H1 (cell line): ENCODE measurements at regions not wholly inside any gene's neighbourhood (a gene's known extent, or its start where the extent isn't known, plus 50 kb on each side); places are given as distances from the start of the nearest gene placed in this dataset.

Experiments used
- CTCF ChIA-PET: fragments of 300-600 bp; sonication (Branson Sonifier 250); formaldehyde crosslinking; loops from one replicate; lab custom pipeline; 2021; ENCODE audit not compliant: partially characterized antibody; lab: Charles Lee
- POLR2A ChIA-PET: fragments of 300-600 bp; sonication (Branson Sonifier 250); formaldehyde crosslinking; loops from one replicate; lab custom pipeline; 2021; ENCODE audit warnings: inconsistent platforms; ENCODE audit not compliant: partially characterized antibody; lab: Charles Lee
- DNase-seq, 2 experiments: peaks; one replicate each; pipeline versions ENCODE4 v3.0.0 to v3.0.0-alpha.2; 2010 to 2022; ENCODE audit warnings: low spot score in 2 of 2, low read depth in 1 of 2, mixed read lengths in 1 of 2
- FAIRE-seq: peaks from 2 replicates; lab custom pipeline; 2011; peaks lifted over from hg19 to GRCh38; lab: Jason Lieb, UNC
- H2AFZ ChIP-seq: 2 replicates; pipeline ENCODE4 v1.8.1; 2012; ENCODE audit warnings: low read length, inconsistent platforms
- H2AK5ac ChIP-seq: 2 replicates; pipeline ENCODE4 v1.6.1; 2013; ENCODE audit warnings: low read depth, low read length
- H2BK120ac ChIP-seq: replicated peaks from 2 replicates; pipeline ENCODE3; 2013; ENCODE audit warnings: low read depth, low read length, inconsistent platforms
- H2BK12ac ChIP-seq: 2 replicates; pipeline ENCODE4 v1.6.1; 2013; ENCODE audit warnings: low read depth, low read length
- H2BK15ac ChIP-seq: 2 replicates; pipeline ENCODE4 v1.6.1; 2013; ENCODE audit warnings: low read length
- H2BK20ac ChIP-seq: 2 replicates; pipeline ENCODE4 v1.6.1; 2013; ENCODE audit warnings: low read length
- H2BK5ac ChIP-seq: 2 replicates; pipeline ENCODE4 v1.6.1; 2013; ENCODE audit warnings: low read depth, low read length
- H3K14ac ChIP-seq: 2 replicates; pipeline ENCODE4 v1.6.1; 2013; ENCODE audit warnings: inconsistent platforms; ENCODE audit not compliant: insufficient read length
- H3K18ac ChIP-seq: 2 replicates; pipeline ENCODE4 v1.6.1; 2013; ENCODE audit warnings: low read length; ENCODE audit errors: extremely low read depth
- H3K23ac ChIP-seq: 2 replicates; pipeline ENCODE4 v1.6.1; 2013; ENCODE audit warnings: inconsistent platforms; ENCODE audit not compliant: insufficient read length
- H3K23me2 ChIP-seq: 2 replicates; pipeline ENCODE4 v1.6.1; 2013; ENCODE audit warnings: low read depth, low read length
- H3K27ac ChIP-seq: 2 replicates; pipeline ENCODE4 v1.6.1; 2011; ENCODE audit warnings: low read depth, low read length, inconsistent platforms
- H3K27me3 ChIP-seq, 4 experiments: replicated peaks in 1 of 4; 1 replicate in 1 of 4; 2 replicates in 3 of 4; pipeline versions ENCODE4 v1.6.1 to v1.8.1; 2011 to 2013; ENCODE audit warnings: low read length in 3 of 4, mild to moderate bottlenecking in 3 of 4, inconsistent platforms in 2 of 4, mixed read lengths in 2 of 4, moderate library complexity in 1 of 4; ENCODE audit not compliant: control insufficient read depth in 3 of 4, insufficient read depth in 3 of 4; ENCODE audit errors: extremely low read depth in 1 of 4
- H3K36me3 ChIP-seq, 4 experiments: 2 replicates each; pipeline versions ENCODE4 v1.6.1 to v1.8.1; 2011 to 2013; ENCODE audit warnings: mild to moderate bottlenecking in 4 of 4, low read length in 3 of 4, moderate library complexity in 2 of 4, control low read depth in 1 of 4, inconsistent platforms in 1 of 4; ENCODE audit not compliant: insufficient read depth in 4 of 4, control insufficient read depth in 2 of 4
- H3K4ac ChIP-seq: replicated peaks from 2 replicates; pipeline ENCODE3; 2013; ENCODE audit warnings: low read length, low read depth, mixed read lengths, inconsistent platforms; ENCODE audit not compliant: insufficient read length
- H3K4me1 ChIP-seq, 4 experiments: replicated peaks in 1 of 4; 1 replicate in 1 of 4; 2 replicates in 3 of 4; pipeline versions ENCODE4 v1.6.1 to v1.8.1; 2011 to 2013; ENCODE audit warnings: low read length in 3 of 4, inconsistent platforms in 2 of 4, mixed read lengths in 1 of 4; ENCODE audit not compliant: insufficient read depth in 4 of 4, control insufficient read depth in 3 of 4
- H3K4me2 ChIP-seq, 2 experiments: 2 replicates each; pipeline versions ENCODE4 v1.6.1 to v1.8.1; 2011 to 2013; ENCODE audit warnings: low read depth in 2 of 2, low read length in 2 of 2, control low read depth in 1 of 2, inconsistent platforms in 1 of 2, mild to moderate bottlenecking in 1 of 2; ENCODE audit not compliant: insufficient read depth in 1 of 2
- H3K4me3 ChIP-seq, 4 experiments: fragments of 200-600, 300-600 bp in 1 of 4; sonication (generic), shearing (Covaris generic), sonication (Bioruptor Twin) in 1 of 4; 2 replicates each; pipeline versions ENCODE4 v1.5.1 to v1.8.1; 2011 to 2016; ENCODE audit warnings: low read length in 4 of 4, low read depth in 3 of 4, control low read depth in 2 of 4, inconsistent platforms in 2 of 4, mild to moderate bottlenecking in 2 of 4, mixed read lengths in 1 of 4, moderate library complexity in 1 of 4; ENCODE audit not compliant: insufficient read depth in 2 of 4; ENCODE audit errors: extremely low read depth in 1 of 4
- H3K56ac ChIP-seq: replicated peaks from 2 replicates; pipeline ENCODE3; 2013; ENCODE audit warnings: low read depth, mild to moderate bottlenecking, mixed read lengths, low read length, inconsistent platforms; ENCODE audit not compliant: insufficient read length
- H3K79me1 ChIP-seq: 2 replicates; pipeline ENCODE4 v1.6.1; 2013; ENCODE audit warnings: low read depth, low read length, control low read depth
- H3K79me2 ChIP-seq, 2 experiments: 2 replicates each; pipeline versions ENCODE4 v1.6.1 to v1.8.1; 2012 to 2013; ENCODE audit warnings: low read length in 2 of 2, mild to moderate bottlenecking in 2 of 2, inconsistent platforms in 1 of 2; ENCODE audit not compliant: insufficient read depth in 2 of 2, control insufficient read depth in 1 of 2
- H3K9ac ChIP-seq, 4 experiments: replicated peaks in 1 of 4; 1 replicate in 1 of 4; 2 replicates in 3 of 4; pipeline versions ENCODE4 v1.6.1 to v1.8.1; 2011 to 2013; ENCODE audit warnings: low read depth in 3 of 4, low read length in 3 of 4, control low read depth in 2 of 4, mild to moderate bottlenecking in 2 of 4, moderate library complexity in 2 of 4, inconsistent platforms in 1 of 4; ENCODE audit errors: extremely low read depth in 1 of 4
- H3K9me3 ChIP-seq, 2 experiments: 2 replicates each; pipeline versions ENCODE4 v1.6.1 to v1.8.1; 2012 to 2013; ENCODE audit warnings: mild to moderate bottlenecking in 2 of 2, moderate library complexity in 2 of 2, control low read depth in 1 of 2, inconsistent platforms in 1 of 2, low read depth in 1 of 2, low read length in 1 of 2, mixed read lengths in 1 of 2; ENCODE audit not compliant: insufficient read depth in 2 of 2
- H4K20me1 ChIP-seq, 2 experiments: replicated peaks in 1 of 2; 2 replicates each; pipeline versions ENCODE3 to v1.8.1; 2011 to 2013; ENCODE audit warnings: inconsistent platforms in 2 of 2, low read length in 2 of 2, mild to moderate bottlenecking in 1 of 2; ENCODE audit not compliant: insufficient read depth in 2 of 2, control insufficient read depth in 1 of 2
- H4K5ac ChIP-seq: 2 replicates; pipeline ENCODE4 v1.6.1; 2013; ENCODE audit warnings: low read length, low read depth, mixed read lengths, inconsistent platforms; ENCODE audit not compliant: insufficient read length
- H4K8ac ChIP-seq: 2 replicates; pipeline ENCODE4 v1.8.0; 2013; ENCODE audit warnings: mild to moderate bottlenecking, moderate library complexity, low read length, inconsistent platforms; ENCODE audit not compliant: insufficient read depth; ENCODE audit errors: extremely low read depth
- H4K91ac ChIP-seq: replicated peaks from 2 replicates; pipeline ENCODE3; 2013; ENCODE audit warnings: low read length, mixed read lengths, inconsistent platforms; ENCODE audit not compliant: insufficient read length
- MAX ChIP-seq: IDR thresholded peaks from 2 replicates; pipeline ENCODE4 v1.6.1; 2012; ENCODE audit warnings: inconsistent platforms
- RAD21 ChIP-seq, 2 experiments: IDR thresholded peaks in 1 of 2; conservative IDR thresholded peaks in 1 of 2; 2 replicates each; pipeline ENCODE4 v1.6.1; 2011; ENCODE audit warnings: low read depth in 2 of 2, low read length in 2 of 2, improper control_type of control experiment in 1 of 2, inconsistent platforms in 1 of 2, mild to moderate bottlenecking in 1 of 2, moderate library complexity in 1 of 2
- SAP30 ChIP-seq: fragments of 300-600 bp; sonication (generic); IDR thresholded peaks from 2 replicates; pipeline ENCODE4 v1.7.1; 2012; ENCODE audit warnings: low read length, moderate library complexity, mild to moderate bottlenecking, inconsistent platforms; ENCODE audit not compliant: insufficient read depth, insufficient replicate concordance
- WGBS, 2 experiments: shearing (Covaris generic) in 1 of 2; methylation state at CpG; one replicate each; pipeline versions ENCODE4 v1.1.6 to v1.1.7; 2013 to 2015; ENCODE audit warnings: low lambda C conversion rate in 2 of 2, mixed read lengths in 2 of 2, inconsistent platforms in 1 of 2, low coverage in 1 of 2, missing lambda C conversion rate in 1 of 2; ENCODE audit not compliant: insufficient replicate concordance in 2 of 2, insufficient coverage in 1 of 2, insufficient read length in 1 of 2; ENCODE audit errors: extremely low coverage in 1 of 2, missing lambda C conversion rate in 1 of 2; 5-methylcytosine and 5-hydroxymethylcytosine counted together

- TF ChIP-seq MAX = no peak
- TF ChIP-seq RAD21 (IDR thresholded peaks at IDR 0.05 in 1 of 2, conservative IDR thresholded peaks at IDR 0.05 in 1 of 2; ENCODE audit: low read depth in 2 of 2, low read length in 2 of 2) = no peak
- no peak for TF ChIP-seq SAP30
- Histone ChIP-seq H2BK20ac (no peak overlapping the region), H3K23ac (no peak overlapping the region), H3K4ac (no peak overlapping the region), H4K8ac (no peak overlapping the region), H4K20me1 (no peaks in the 10 kb centered on the region), H2AK5ac (no peak overlapping the region), H2BK15ac (no peak overlapping the region), H3K27me3 (no peaks in the 10 kb centered on the region), H3K18ac (no peak overlapping the region), H4K5ac (no peak overlapping the region), H3K9me3 (no peaks in the 10 kb centered on the region; a peak in 1 of 4 replicates), H3K56ac (no peak overlapping the region), H3K4me3 (no peak overlapping the region), H2BK120ac (no peak overlapping the region), H3K9ac (no peak overlapping the region), H3K79me1 (no peaks in the 10 kb centered on the region), H3K36me3 (no peaks in the 10 kb centered on the region), H3K23me2 (no peaks in the 10 kb centered on the region), H2BK5ac (no peak overlapping the region), H3K4me1 (no peaks in the 10 kb centered on the region), H3K27ac (no peak overlapping the region), H2BK12ac (no peak overlapping the region), H3K14ac (no peak overlapping the region), H3K4me2 (no peak overlapping the region), H2AFZ (no peak overlapping the region), H4K91ac (no peak overlapping the region), H3K79me2 (no peaks in the 10 kb centered on the region)
- 96% methylated on average over 14 of the region's 33 CpGs; no CpG with 5 or more reads in 1 of the 2 experiments for WGBS, 2 experiments
- DNase-seq (no peak), FAIRE-seq (no peak)
- ChIA-PET CTCF (no interaction called here), POLR2A (no interaction called here)
Observed at GRCh38 chrX:120732879-120733278, 103.0 kb upstream of the C1GALT1C1 start.
